Progenitor cell of endocrine pancreas (in vitro differentiated cells): ENCODE measurements at regions not wholly inside any gene's neighbourhood (a gene's known extent, or its start where the extent isn't known, plus 50 kb on each side); places are given as distances from the start of the nearest gene placed in this dataset.
A peak's percentile ranks its signal among the peaks of the same experiment; 100 is the strongest.

ENCODE experiments used
- DNase-seq: peaks from one replicate; pipeline ENCODE4 v3.0.0; 2021; ENCODE audit warnings: low spot score; ENCODE audit not compliant: unreplicated experiment
- H3K27ac Mint-ChIP-seq: 2 replicates; pipeline ENCODE4 v1.8.0; 2021; ENCODE audit warnings: mild to moderate bottlenecking, moderate library complexity, mixed read lengths
- H3K27me3 Mint-ChIP-seq: 2 replicates; pipeline ENCODE4 v1.8.0; 2021; ENCODE audit warnings: mixed read lengths
- H3K36me3 Mint-ChIP-seq: 2 replicates; pipeline ENCODE4 v1.8.0; 2022; ENCODE audit warnings: mixed read lengths; ENCODE audit not compliant: insufficient read depth
- H3K4me1 Mint-ChIP-seq: 2 replicates; pipeline ENCODE4 v1.8.0; 2021; ENCODE audit warnings: low read depth, mixed read lengths
- H3K4me3 Mint-ChIP-seq: 2 replicates; pipeline ENCODE4 v1.8.0; 2021; ENCODE audit warnings: low read depth, mild to moderate bottlenecking, moderate library complexity, mixed read lengths
- H3K9me3 Mint-ChIP-seq: 2 replicates; pipeline ENCODE4 v1.8.0; 2021; ENCODE audit warnings: low read depth, mixed read lengths
- CTCF ChIP-seq: fragments of 200-600 bp; sonication (generic); IDR thresholded peaks from one replicate; pipeline ENCODE4 v1.5.0; 2021; ENCODE audit warnings: antibody characterized with exemption, mild to moderate bottlenecking; ENCODE audit not compliant: unreplicated experiment

GRCh38 chr21:18772897-18773296 is 369.3 kb upstream of the TMPRSS15 start:
- Mint-ChIP-seq H3K27ac (no peak overlapping the region), H3K4me1 (no peaks in the 10 kb centered on the region), H3K9me3 (no peaks in the 10 kb centered on the region), H3K36me3 (no peaks in the 10 kb centered on the region), H3K4me3 (no peak overlapping the region), H3K27me3 (no peaks in the 10 kb centered on the region)
- DNase-seq = no peak
- no peak for TF ChIP-seq CTCF

DNA sequence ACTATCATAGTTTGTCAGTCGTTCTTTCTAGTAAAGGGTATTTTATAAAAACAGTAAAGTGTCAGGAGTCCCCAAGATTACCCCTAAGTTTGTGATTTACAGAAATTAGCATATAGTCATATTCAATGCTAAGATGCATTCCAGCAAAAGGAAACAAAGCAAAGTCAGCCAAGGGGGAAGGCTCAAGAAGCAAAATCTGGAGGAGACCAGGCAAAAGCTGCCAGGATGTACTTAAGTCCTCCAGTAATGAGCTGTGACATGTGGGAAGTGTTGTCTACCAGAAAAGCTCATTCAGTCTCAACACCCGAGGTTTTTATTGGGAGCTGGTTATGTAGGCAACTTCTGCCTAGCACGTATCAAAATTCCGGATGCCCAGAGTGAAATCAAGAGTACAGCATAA is 373.4 kb upstream of the TMPRSS15 start:
- peaks cover 3% of the 10 kb centered on the region for H3K9me3 Mint-ChIP-seq
- no peak for DNase-seq
- no peaks in the 10 kb centered on the region for H3K27me3 Mint-ChIP-seq
- no peaks in the 10 kb centered on the region for H3K36me3 Mint-ChIP-seq
- no peak for TF ChIP-seq CTCF
- no peak overlapping the region for H3K27ac Mint-ChIP-seq
- no peak overlapping the region for H3K4me3 Mint-ChIP-seq
- no peaks in the 10 kb centered on the region for H3K4me1 Mint-ChIP-seq

DNA sequence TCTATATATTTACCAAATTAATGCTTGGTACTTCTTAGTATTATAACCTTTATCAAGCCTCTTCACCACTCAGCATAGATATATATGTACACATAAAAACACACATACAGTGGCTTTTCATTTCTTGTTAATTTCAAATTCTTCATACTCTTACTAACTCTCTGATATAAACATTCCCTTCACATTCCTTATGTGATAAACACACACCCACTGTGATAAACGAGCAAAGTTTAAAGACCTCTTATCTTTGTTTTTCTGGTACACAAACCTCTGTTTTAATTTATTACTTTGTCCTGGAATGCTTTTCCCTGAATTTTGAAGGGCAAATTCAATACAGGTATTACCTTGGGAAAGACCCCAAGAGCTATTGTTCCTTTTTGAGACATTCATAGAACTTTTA is 379.1 kb upstream of the TMPRSS15 start:
- Mint-ChIP-seq H3K36me3 (no peaks in the 10 kb centered on the region), H3K4me1 (peaks cover 2% of the 10 kb centered on the region), H3K4me3 (no peak overlapping the region), H3K27ac (no peak overlapping the region), H3K27me3 (no peaks in the 10 kb centered on the region), H3K9me3 (peaks cover 3% of the 10 kb centered on the region)
- TF ChIP-seq CTCF = no peak
- no peak for DNase-seq

GRCh38 chr21:18801468-18801867 is 397.9 kb upstream of the TMPRSS15 start:
- no peak for DNase-seq
- peak; percentile 27 for TF ChIP-seq CTCF
- H3K4me3 Mint-ChIP-seq = no peak overlapping the region

GRCh38 chr21:18803624-18804023 is 400.0 kb upstream of the TMPRSS15 start:
- H3K27me3 Mint-ChIP-seq = no peaks in the 10 kb centered on the region
- peaks cover 7% of the 10 kb centered on the region for H3K9me3 Mint-ChIP-seq
- H3K27ac Mint-ChIP-seq = no peak overlapping the region
- no peak for TF ChIP-seq CTCF
- DNase-seq = no peak
- no peaks in the 10 kb centered on the region for H3K36me3 Mint-ChIP-seq
- no peak overlapping the region for H3K4me3 Mint-ChIP-seq
- H3K4me1 Mint-ChIP-seq = no peaks in the 10 kb centered on the region

More at GRCh38 chr21:18801468-18801867, 397.9 kb upstream of the TMPRSS15 start:
- Mint-ChIP-seq H3K27ac (no peak overlapping the region), H3K4me1 (no peaks in the 10 kb centered on the region), H3K27me3 (no peaks in the 10 kb centered on the region), H3K9me3 (peaks cover 10% of the 10 kb centered on the region), H3K36me3 (no peaks in the 10 kb centered on the region)
